DOHH2 (cell line): ENCODE measurements at regions not wholly inside any gene's neighbourhood (a gene's known extent, or its start where the extent isn't known, plus 50 kb on each side); places are given as distances from the start of the nearest gene placed in this dataset.

ENCODE experiments used
- H3F3A ChIP-seq: fragments of 200-600 bp; sonication (generic), shearing (Covaris generic); 2 replicates; pipeline ENCODE4 v1.6.0; 2016; ENCODE audit warnings: antibody characterized with exemption, mild to moderate bottlenecking; ENCODE audit not compliant: control insufficient read depth, insufficient read depth
- H3K27ac ChIP-seq: fragments of 200-600 bp; sonication (generic); 2 replicates; pipeline ENCODE4 v1.5.1; 2014; ENCODE audit warnings: low read depth, mild to moderate bottlenecking, low read length, moderate library complexity
- H3K27me3 ChIP-seq: fragments of 200-600 bp; sonication (generic); 2 replicates; pipeline ENCODE4 v1.6.1; 2014; ENCODE audit warnings: mild to moderate bottlenecking, low read length, mixed read lengths; ENCODE audit not compliant: control insufficient read depth
- H3K36me3 ChIP-seq: fragments of 200-600 bp; sonication (generic); 2 replicates; pipeline ENCODE4 v1.6.1; 2014; ENCODE audit warnings: mild to moderate bottlenecking, low read length, moderate library complexity, mixed read lengths; ENCODE audit not compliant: control insufficient read depth
- H3K4me1 ChIP-seq: fragments of 200-600 bp; sonication (generic); 2 replicates; pipeline ENCODE4 v1.6.1; 2014; ENCODE audit warnings: mild to moderate bottlenecking, low read length, mixed read lengths; ENCODE audit not compliant: control insufficient read depth
- H3K4me2 ChIP-seq: fragments of 200-600 bp; sonication (generic); 2 replicates; pipeline ENCODE4 v1.6.0; 2014; ENCODE audit warnings: mild to moderate bottlenecking, low read length, moderate library complexity
- H3K4me3 ChIP-seq: fragments of 200-600 bp; sonication (generic); 2 replicates; pipeline ENCODE4 v1.5.1; 2014; ENCODE audit warnings: mild to moderate bottlenecking, low read length, mixed read lengths
- H3K79me2 ChIP-seq: fragments of 200-600 bp; sonication (generic); 2 replicates; pipeline ENCODE4 v1.6.1; 2014; ENCODE audit warnings: mild to moderate bottlenecking, low read length, mixed read lengths; ENCODE audit not compliant: control insufficient read depth
- H3K9me2 ChIP-seq: fragments of 200-600 bp; sonication (generic); replicated peaks from 2 replicates; pipeline ENCODE4 v1.6.1; 2014; ENCODE audit warnings: mild to moderate bottlenecking, low read length, mixed read lengths; ENCODE audit not compliant: control insufficient read depth
- H3K9me3 ChIP-seq: fragments of 200-600 bp; sonication (generic); 2 replicates; pipeline ENCODE4 v1.6.1; 2014; ENCODE audit warnings: antibody characterized with exemption, low read length, mixed read lengths; ENCODE audit not compliant: control insufficient read depth, insufficient read depth
- H4K20me1 ChIP-seq: fragments of 200-600 bp; sonication (generic); 2 replicates; pipeline ENCODE4 v1.6.0; 2014; ENCODE audit warnings: low read depth, mild to moderate bottlenecking, antibody characterized with exemption, low read length, moderate library complexity; ENCODE audit not compliant: control insufficient read depth, insufficient read depth
- CTCF ChIP-seq: fragments of 200-600 bp; sonication (generic); IDR thresholded peaks from one replicate; pipeline ENCODE4 v1.5.1; 2014; ENCODE audit warnings: antibody characterized with exemption, mild to moderate bottlenecking, low read depth, low read length; ENCODE audit not compliant: poor library complexity, severe bottlenecking
- EZH2phosphoT487 ChIP-seq: fragments of 200-600 bp; sonication (generic); IDR thresholded peaks from 2 replicates; pipeline ENCODE4 v1.6.1; 2017; ENCODE audit warnings: borderline replicate concordance, mild to moderate bottlenecking, antibody characterized with exemption, low read length, moderate library complexity, mixed read lengths

GRCh38 chr5:39750661-39751060 is 325.9 kb upstream of the DAB2 start:
- no peak overlapping the region for H3K4me3 ChIP-seq
- H4K20me1 ChIP-seq, result no peaks in the 10 kb centered on the region
- no peak overlapping the region for H3K27ac ChIP-seq
- no peak for TF ChIP-seq CTCF
- TF ChIP-seq EZH2phosphoT487, result no peak
- H3K9me3 ChIP-seq, result no peaks in the 10 kb centered on the region
- H3K4me1 ChIP-seq, result no peaks in the 10 kb centered on the region
- no peaks in the 10 kb centered on the region for H3K27me3 ChIP-seq
- no peaks in the 10 kb centered on the region for H3K79me2 ChIP-seq
- no peaks in the 10 kb centered on the region for H3K9me2 ChIP-seq
- H3K36me3 ChIP-seq, result no peaks in the 10 kb centered on the region
- H3F3A ChIP-seq, result no peaks in the 10 kb centered on the region
- H3K4me2 ChIP-seq, result no peak overlapping the region

- Histone ChIP-seq H3K36me3 (no peaks in the 10 kb centered on the region), H3K9me3 (no peaks in the 10 kb centered on the region)
- TF ChIP-seq CTCF, result no peak
- TF ChIP-seq EZH2phosphoT487, result no peak
Measured at GRCh38 chr5:39742916-39743315, 318.1 kb upstream of the DAB2 start.

DNA sequence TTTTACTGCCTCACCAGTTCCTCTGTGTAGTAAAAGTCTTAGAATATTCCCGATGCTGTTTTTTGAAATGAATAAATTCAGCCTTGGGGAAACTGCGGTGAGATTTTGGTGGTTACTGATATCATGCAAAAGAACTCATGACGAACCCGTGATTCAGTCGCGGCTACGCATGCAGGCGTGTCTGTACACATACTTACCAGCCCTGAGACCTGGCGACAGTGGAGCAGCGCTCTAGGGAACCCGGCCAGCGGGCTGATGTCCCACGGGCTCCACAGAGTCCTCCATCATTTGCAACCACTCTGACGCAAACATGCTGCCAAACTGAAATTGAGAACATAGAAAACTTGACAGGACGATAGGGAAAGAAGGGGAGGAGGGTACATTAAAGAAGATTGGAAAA is 315.6 kb upstream of the DAB2 start:
- Histone ChIP-seq H3K4me1 (no peaks in the 10 kb centered on the region), H3K79me2 (no peaks in the 10 kb centered on the region), H3K4me2 (no peak overlapping the region), H4K20me1 (no peaks in the 10 kb centered on the region), H3K27me3 (peaks cover 3% of the 10 kb centered on the region; the same call in 1 of the 2 replicates), H3K36me3 (no peaks in the 10 kb centered on the region), H3K9me3 (no peaks in the 10 kb centered on the region), H3K27ac (no peak overlapping the region), H3F3A (no peaks in the 10 kb centered on the region), H3K4me3 (no peak overlapping the region), H3K9me2 (no peaks in the 10 kb centered on the region)
- no peak for TF ChIP-seq CTCF
- TF ChIP-seq EZH2phosphoT487, result no peak

More at GRCh38 chr5:39742916-39743315, 318.1 kb upstream of the DAB2 start:
- Histone ChIP-seq H3K27me3 (no peaks in the 10 kb centered on the region), H3K4me1 (no peaks in the 10 kb centered on the region), H3K4me3 (no peak overlapping the region), H3K27ac (no peak overlapping the region), H3K79me2 (no peaks in the 10 kb centered on the region), H3K9me2 (no peaks in the 10 kb centered on the region), H3F3A (no peaks in the 10 kb centered on the region), H3K4me2 (no peak overlapping the region), H4K20me1 (no peaks in the 10 kb centered on the region)

DNA sequence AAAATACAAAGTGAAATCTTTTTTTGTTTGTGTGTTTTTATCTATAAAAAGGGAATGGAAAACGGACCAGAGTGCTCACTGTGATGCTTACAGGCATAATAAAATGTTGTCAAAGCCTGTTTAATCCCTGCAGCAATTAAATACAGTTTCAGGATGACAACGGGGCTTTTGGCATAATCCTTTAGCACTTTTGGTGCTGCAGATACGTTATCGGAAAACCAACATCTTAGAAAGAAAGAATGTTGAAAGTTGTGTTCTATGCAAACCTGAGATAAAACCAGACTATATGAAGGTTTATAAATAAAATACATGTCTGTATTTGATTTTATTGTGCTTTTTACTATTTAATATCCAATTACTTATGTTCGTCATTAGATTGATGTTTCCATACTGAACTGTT is 307.4 kb upstream of the DAB2 start:
- Histone ChIP-seq H3K79me2 (no peaks in the 10 kb centered on the region), H3K4me3 (no peak overlapping the region), H3K4me2 (no peak overlapping the region), H3K36me3 (no peaks in the 10 kb centered on the region), H3K4me1 (no peaks in the 10 kb centered on the region), H3K9me3 (no peaks in the 10 kb centered on the region), H3K9me2 (no peaks in the 10 kb centered on the region), H3K27ac (no peak overlapping the region), H4K20me1 (no peaks in the 10 kb centered on the region), H3K27me3 (peaks cover 3% of the 10 kb centered on the region; the same call in 1 of the 2 replicates), H3F3A (no peaks in the 10 kb centered on the region)
- TF ChIP-seq CTCF, result no peak
- TF ChIP-seq EZH2phosphoT487, result no peak
